B cell (primary cell): ENCODE measurements at regions not wholly inside any gene's neighbourhood (a gene's known extent, or its start where the extent isn't known, plus 50 kb on each side); places are given as distances from the start of the nearest gene placed in this dataset.

ENCODE experiments used
- ATAC-seq: fragments of 200-7000 bp; cut with Tn5 transposase; one replicate; pipeline ENCODE4 v1.10.0; 2021; ENCODE audit warnings: low read depth, mild to moderate bottlenecking, moderate number of reproducible peaks, moderate library complexity
- CTCF ChIA-PET: fragments of 350-600 bp; sonication (Branson Sonifier 250); formaldehyde crosslinking; loops from one replicate; lab custom pipeline; 2021; ENCODE audit warnings: antibody characterized with exemption, inconsistent platforms; lab: Charles Lee
- POLR2A ChIA-PET: fragments of 350-600 bp; sonication (Branson Sonifier 250); formaldehyde crosslinking; loops from one replicate; lab custom pipeline; 2021; ENCODE audit warnings: antibody characterized with exemption; lab: Charles Lee
- DNase-seq: peaks from one replicate; pipeline ENCODE4 v3.0.0; 2013
- H2AFZ ChIP-seq: 2 replicates; pipeline ENCODE4 v1.6.1; 2012; ENCODE audit warnings: mild to moderate bottlenecking, low read depth, low read length; ENCODE audit not compliant: insufficient read depth, poor library complexity, severe bottlenecking
- H3K27ac ChIP-seq, 2 donors: 1 replicate in 1 of 2; 2 replicates in 1 of 2; pipeline ENCODE4 v1.5.1; 2012 to 2013; ENCODE audit warnings: low read length in 2 of 2, mild to moderate bottlenecking in 2 of 2, moderate library complexity in 1 of 2
- H3K27me3 ChIP-seq, 4 experiments: fragments of 200-600 bp in 1 of 4; sonication (generic) in 1 of 4; replicated peaks in 1 of 4; 1 replicate in 2 of 4; 2 replicates in 2 of 4; pipeline versions ENCODE4 v1.6.1 to v1.7.0; 2013 to 2016; ENCODE audit warnings: low read length in 3 of 4, mild to moderate bottlenecking in 2 of 4, mixed read lengths in 1 of 4, moderate library complexity in 1 of 4; ENCODE audit not compliant: insufficient read depth in 4 of 4, control insufficient read depth in 3 of 4; ENCODE audit errors: control extremely low read depth in 1 of 4
- H3K36me3 ChIP-seq, 2 experiments: replicated peaks in 1 of 2; 1 replicate in 1 of 2; 2 replicates in 1 of 2; pipeline versions ENCODE4 v1.6.1 to v1.7.1; 2013; ENCODE audit warnings: low read length in 1 of 2; ENCODE audit not compliant: insufficient read depth in 2 of 2, control insufficient read depth in 1 of 2; ENCODE audit errors: control extremely low read depth in 1 of 2, extremely low read depth in 1 of 2
- H3K4me1 ChIP-seq, 2 donors: fragments of 200-600 bp in 1 of 2; sonication (generic) in 1 of 2; 1 replicate in 1 of 2; 2 replicates in 1 of 2; pipeline versions ENCODE4 v1.5.1 to v1.6.1; 2013 to 2017; ENCODE audit warnings: low read length in 2 of 2; ENCODE audit not compliant: control insufficient read depth in 2 of 2, insufficient read depth in 2 of 2
- H3K4me2 ChIP-seq: replicated peaks from 2 replicates; pipeline ENCODE3; 2012; ENCODE audit warnings: mild to moderate bottlenecking, low read depth, low read length; ENCODE audit not compliant: poor library complexity, severe bottlenecking
- H3K4me3 ChIP-seq, 5 experiments: fragments of 200-600 bp in 1 of 5; sonication (generic) in 1 of 5; 1 replicate in 3 of 5; 2 replicates in 2 of 5; pipeline versions ENCODE4 v1.5.1 to v1.7.0; 2011 to 2016; ENCODE audit warnings: low read length in 4 of 5, mild to moderate bottlenecking in 4 of 5, low read depth in 2 of 5, control low read depth in 1 of 5, moderate library complexity in 1 of 5; ENCODE audit not compliant: insufficient read depth in 1 of 5; ENCODE audit errors: control extremely low read depth in 1 of 5, extremely low read depth in 1 of 5
- H3K79me2 ChIP-seq: fragments of 200-600 bp; sonication (generic); one replicate; pipeline ENCODE4 v1.6.0; 2016; ENCODE audit warnings: low read length; ENCODE audit not compliant: control insufficient read depth, insufficient read depth
- H3K9ac ChIP-seq: fragments of 200-600 bp; sonication (generic); 2 replicates; pipeline ENCODE4 v1.6.1; 2017; ENCODE audit warnings: mild to moderate bottlenecking, low read length, moderate library complexity
- H3K9me3 ChIP-seq, 3 donors: one replicate each; pipeline versions ENCODE4 v1.6.1 to v1.7.1; 2013; ENCODE audit warnings: low read length in 2 of 3; ENCODE audit not compliant: control insufficient read depth in 2 of 3, insufficient read depth in 1 of 3; ENCODE audit errors: control extremely low read depth in 1 of 3
- H4K20me1 ChIP-seq: 2 replicates; pipeline ENCODE4 v1.6.0; 2012; ENCODE audit warnings: mild to moderate bottlenecking, low read length; ENCODE audit not compliant: insufficient read depth, control insufficient read depth, poor library complexity, severe bottlenecking
- H3K27ac Mint-ChIP-seq: one replicate; pipeline ENCODE4 v1.8.0; 2021; ENCODE audit warnings: mixed read lengths
- H3K27me3 Mint-ChIP-seq: one replicate; pipeline ENCODE4 v1.8.0; 2021; ENCODE audit warnings: mixed read lengths
- H3K4me1 Mint-ChIP-seq: one replicate; pipeline ENCODE4 v1.8.0; 2021; ENCODE audit warnings: mixed read lengths
- H3K4me3 Mint-ChIP-seq: one replicate; pipeline ENCODE4 v1.8.0; 2021; ENCODE audit warnings: mixed read lengths
- H3K9me3 Mint-ChIP-seq: one replicate; pipeline ENCODE4 v1.8.0; 2022; ENCODE audit warnings: mixed read lengths; ENCODE audit not compliant: insufficient read depth
- EZH2 ChIP-seq: IDR thresholded peaks from 2 replicates; pipeline ENCODE4 v1.6.1; 2012; ENCODE audit warnings: borderline replicate concordance, low read depth, mild to moderate bottlenecking, moderate library complexity, low read length; ENCODE audit not compliant: insufficient read depth, poor library complexity, severe bottlenecking
- WGBS: methylation state at CpG from one replicate; pipeline ENCODE4 v1.1.5; 2013; ENCODE audit warnings: missing lambda C conversion rate; ENCODE audit not compliant: insufficient coverage; 5-methylcytosine and 5-hydroxymethylcytosine counted together
- intact Hi-C: fragments of 100-400 bp; cut with micrococcal nuclease; formaldehyde crosslinking; loops from one replicate; pipeline ENCODE4 v1.10.0; 2022
- TF ChIP-seq, protein P1 (sequence below): fragments of 200-600 bp; IDR thresholded peaks from one replicate; pipeline ENCODE4 v1.8.0; 2022; ENCODE audit warnings: antibody characterized with exemption, mild to moderate bottlenecking

DNA sequence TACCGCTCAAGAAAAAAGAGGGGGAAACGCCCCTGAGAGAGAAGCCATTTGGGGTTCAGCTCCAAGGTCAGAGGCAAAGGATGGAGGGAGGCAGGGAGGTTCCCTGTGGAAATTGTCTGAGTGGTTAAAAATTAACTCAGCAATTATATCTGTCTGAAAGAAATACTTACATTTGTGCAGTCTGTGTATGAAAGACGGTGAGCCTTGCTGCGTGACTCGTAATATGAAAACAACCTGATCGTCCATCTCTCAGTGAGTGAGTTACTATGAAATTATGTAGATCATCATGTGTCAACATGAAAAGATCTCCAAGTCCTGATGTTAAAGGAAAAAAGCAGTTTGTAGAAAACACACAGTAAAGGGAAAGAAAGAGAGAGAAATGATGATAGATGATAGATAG, 67.2 kb upstream of the FAM204A start:
- DNase-seq (no peak), ATAC-seq (no peak)
- H2AFZ ChIP-seq = no peak overlapping the region
- peaks cover 0 to 7% (median 2%) of the 10 kb centered on the region in 4 experiments for H3K27me3 ChIP-seq
- Mint-ChIP-seq H3K27me3 (peaks cover 40% of the 10 kb centered on the region), H3K4me3 (no peak overlapping the region), H3K27ac (no peak overlapping the region), H3K4me1 (no peaks in the 10 kb centered on the region), H3K9me3 (no peaks in the 10 kb centered on the region)
- ChIA-PET POLR2A (no interaction called here), CTCF (no interaction called here)
- no peaks in the 10 kb centered on the region for H3K4me1 ChIP-seq
- H3K9ac ChIP-seq = no peak overlapping the region
- no peaks in the 10 kb centered on the region for H4K20me1 ChIP-seq
- H3K4me3 ChIP-seq = no peak overlapping the region
- no peak overlapping the region for H3K4me2 ChIP-seq
- no peaks in the 10 kb centered on the region for H3K9me3 ChIP-seq
- intact Hi-C loops = no loop called here
- no peaks in the 10 kb centered on the region for H3K36me3 ChIP-seq
- H3K27ac ChIP-seq = no peak overlapping the region
- no peaks in the 10 kb centered on the region for H3K79me2 ChIP-seq
- TF ChIP-seq, protein P1, sequence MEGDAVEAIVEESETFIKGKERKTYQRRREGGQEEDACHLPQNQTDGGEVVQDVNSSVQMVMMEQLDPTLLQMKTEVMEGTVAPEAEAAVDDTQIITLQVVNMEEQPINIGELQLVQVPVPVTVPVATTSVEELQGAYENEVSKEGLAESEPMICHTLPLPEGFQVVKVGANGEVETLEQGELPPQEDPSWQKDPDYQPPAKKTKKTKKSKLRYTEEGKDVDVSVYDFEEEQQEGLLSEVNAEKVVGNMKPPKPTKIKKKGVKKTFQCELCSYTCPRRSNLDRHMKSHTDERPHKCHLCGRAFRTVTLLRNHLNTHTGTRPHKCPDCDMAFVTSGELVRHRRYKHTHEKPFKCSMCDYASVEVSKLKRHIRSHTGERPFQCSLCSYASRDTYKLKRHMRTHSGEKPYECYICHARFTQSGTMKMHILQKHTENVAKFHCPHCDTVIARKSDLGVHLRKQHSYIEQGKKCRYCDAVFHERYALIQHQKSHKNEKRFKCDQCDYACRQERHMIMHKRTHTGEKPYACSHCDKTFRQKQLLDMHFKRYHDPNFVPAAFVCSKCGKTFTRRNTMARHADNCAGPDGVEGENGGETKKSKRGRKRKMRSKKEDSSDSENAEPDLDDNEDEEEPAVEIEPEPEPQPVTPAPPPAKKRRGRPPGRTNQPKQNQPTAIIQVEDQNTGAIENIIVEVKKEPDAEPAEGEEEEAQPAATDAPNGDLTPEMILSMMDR = no peak
- no peak for TF ChIP-seq EZH2
- 72% methylated on average over 4 of the region's 6 CpGs for WGBS

DNA sequence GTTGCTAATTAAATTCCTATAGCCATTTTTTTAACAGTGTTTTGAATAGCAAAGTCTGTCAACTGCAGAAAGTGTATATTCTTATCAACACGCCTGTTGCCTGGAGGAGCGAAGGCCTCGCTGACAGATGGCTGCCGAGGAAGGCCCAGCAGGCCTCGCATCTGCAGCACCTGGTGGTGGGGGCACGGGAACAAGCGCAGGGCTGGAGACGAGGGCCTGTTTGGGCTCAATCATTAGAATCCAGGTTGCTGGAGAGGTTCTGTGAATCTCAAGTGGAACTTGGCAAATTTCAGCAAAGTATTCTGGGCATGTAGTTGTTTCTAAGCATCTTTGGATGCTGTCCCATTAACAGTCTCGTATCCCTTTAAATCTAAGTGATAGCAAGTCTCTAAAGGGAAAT, 66.1 kb upstream of the FAM204A start:
- DNase-seq (no peak), ATAC-seq (no peak)
- H3K9ac ChIP-seq = no peak overlapping the region
- no peak overlapping the region for H2AFZ ChIP-seq
- Mint-ChIP-seq H3K9me3 (no peaks in the 10 kb centered on the region), H3K4me1 (no peaks in the 10 kb centered on the region), H3K4me3 (no peak overlapping the region), H3K27ac (no peak overlapping the region), H3K27me3 (peaks cover 44% of the 10 kb centered on the region)
- no peaks in the 10 kb centered on the region for H3K36me3 ChIP-seq
- no peak overlapping the region for H3K4me2 ChIP-seq
- H3K4me1 ChIP-seq = no peaks in the 10 kb centered on the region
- peaks cover 0 to 7% (median 2%) of the 10 kb centered on the region in 4 experiments for H3K27me3 ChIP-seq
- H3K27ac ChIP-seq = no peak overlapping the region
- no peaks in the 10 kb centered on the region for H4K20me1 ChIP-seq
- H3K9me3 ChIP-seq = no peaks in the 10 kb centered on the region
- intact Hi-C loops = no loop called here
- no peaks in the 10 kb centered on the region for H3K79me2 ChIP-seq
- TF ChIP-seq, protein P1 = no peak
- TF ChIP-seq EZH2 = no peak
- 89% methylated on average over 8 of the region's 9 CpGs for WGBS
- no peak overlapping the region for H3K4me3 ChIP-seq
- POLR2A ChIA-PET = no interaction called here
- CTCF ChIA-PET = no interaction called here
